MG63 (cell line): ENCODE measurements at regions not wholly inside any gene's neighbourhood (a gene's known extent, or its start where the extent isn't known, plus 50 kb on each side); places are given as distances from the start of the nearest gene placed in this dataset.
"Not testable (repeated sequence)": the region's sequence is repeated elsewhere in the genome, so short reads cannot be mapped to it uniquely, and the experiment has no call there.

ENCODE experiments used
- DNase-seq: peaks from one replicate; pipeline ENCODE4 v3.0.0-alpha.2; 2020
- H3K27me3 ChIP-seq: fragments of 250-450 bp; sonication (Bioruptor Pico); 2 replicates; pipeline ENCODE4 v1.5.1; 2020; ENCODE audit warnings: mild to moderate bottlenecking, moderate library complexity
- H3K36me3 ChIP-seq: fragments of 250-450 bp; sonication (Bioruptor Pico); 2 replicates; pipeline ENCODE4 v1.5.1; 2020; ENCODE audit warnings: mild to moderate bottlenecking, moderate library complexity
- H3K4me3 ChIP-seq: fragments of 250-450 bp; sonication (Bioruptor Pico); 2 replicates; pipeline ENCODE4 v1.5.1; 2020; ENCODE audit warnings: mild to moderate bottlenecking, moderate library complexity
- H3K9me3 ChIP-seq: fragments of 250-450 bp; sonication (Bioruptor Pico); 2 replicates; pipeline ENCODE4 v1.5.1; 2020; ENCODE audit warnings: mild to moderate bottlenecking, moderate library complexity

- Histone ChIP-seq H3K9me3 (no peaks in the 10 kb centered on the region), H3K27me3 (no peaks in the 10 kb centered on the region), H3K36me3 (no peaks in the 10 kb centered on the region), H3K4me3 (no peak overlapping the region)
- no peak for DNase-seq
These were observed 549.1 kb upstream of the CCNG1 start for GRCh38 chr5:162888268-162888667.

DNA sequence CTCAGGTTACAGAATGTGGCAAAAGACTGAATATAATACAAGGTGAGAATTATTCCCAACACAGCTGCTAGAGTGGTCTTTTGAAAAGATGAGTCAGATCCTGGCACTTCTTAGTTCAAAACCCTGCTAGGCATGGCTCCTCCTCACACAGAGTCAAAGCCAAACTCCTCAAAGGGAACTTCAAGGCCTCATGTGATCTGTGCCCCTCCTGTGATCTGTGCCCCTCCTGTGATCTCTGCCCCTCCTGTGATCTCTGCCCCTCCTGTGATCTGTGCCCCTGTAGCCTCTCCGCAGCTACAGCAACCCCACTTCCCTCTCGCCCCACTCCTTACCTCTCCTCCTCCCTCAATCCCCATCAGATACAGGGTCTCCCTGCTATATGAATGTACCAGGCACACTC, 525.5 kb upstream of the CCNG1 start:
- no peaks in the 10 kb centered on the region for H3K9me3 ChIP-seq
- peaks cover 3% of the 10 kb centered on the region; the same call in 1 of the 2 replicates for H3K27me3 ChIP-seq
- no peak overlapping the region for H3K4me3 ChIP-seq
- H3K36me3 ChIP-seq = no peaks in the 10 kb centered on the region
- DNase-seq = no peak

GRCh38 chr5:162916368-162916767, 521.0 kb upstream of the CCNG1 start:
- Histone ChIP-seq H3K4me3 (no peak overlapping the region), H3K36me3 (no peaks in the 10 kb centered on the region), H3K9me3 (no peaks in the 10 kb centered on the region), H3K27me3 (peaks cover 3% of the 10 kb centered on the region; the same call in 1 of the 2 replicates)
- no peak for DNase-seq

GRCh38 chr5:162929104-162929503, 508.3 kb upstream of the CCNG1 start:
- H3K27me3 ChIP-seq = no peaks in the 10 kb centered on the region
- no peaks in the 10 kb centered on the region for H3K36me3 ChIP-seq
- DNase-seq = no peak
- no peak overlapping the region for H3K4me3 ChIP-seq
- H3K9me3 ChIP-seq = no peaks in the 10 kb centered on the region

GRCh38 chr5:162931501-162931900, 505.9 kb upstream of the CCNG1 start:
- no peak for DNase-seq
- Histone ChIP-seq H3K4me3 (no peak overlapping the region), H3K36me3 (no peaks in the 10 kb centered on the region), H3K9me3 (no peaks in the 10 kb centered on the region), H3K27me3 (no peaks in the 10 kb centered on the region)

DNA sequence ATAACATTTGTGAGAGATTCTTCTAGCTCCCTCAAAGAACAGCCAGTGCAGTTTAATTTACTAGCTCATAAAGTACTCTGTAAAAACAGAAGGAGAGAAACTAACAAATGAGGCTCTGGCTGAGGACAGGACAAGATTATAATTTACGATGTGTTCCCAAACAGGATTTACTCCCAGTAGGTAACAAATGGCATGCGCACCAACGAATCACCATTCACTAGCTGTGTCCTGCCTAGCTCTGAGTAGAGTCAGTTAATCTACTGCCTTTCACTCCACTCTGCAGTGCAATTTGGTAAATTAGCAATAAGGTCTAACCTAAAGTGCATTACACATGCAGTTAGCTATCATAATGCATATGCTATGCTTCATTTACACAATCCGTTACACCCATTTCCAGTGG, 497.4 kb upstream of the CCNG1 start:
- Histone ChIP-seq H3K27me3 (no peaks in the 10 kb centered on the region), H3K36me3 (no peaks in the 10 kb centered on the region), H3K9me3 (no peaks in the 10 kb centered on the region), H3K4me3 (no peak overlapping the region)
- DNase-seq = no peak

DNA sequence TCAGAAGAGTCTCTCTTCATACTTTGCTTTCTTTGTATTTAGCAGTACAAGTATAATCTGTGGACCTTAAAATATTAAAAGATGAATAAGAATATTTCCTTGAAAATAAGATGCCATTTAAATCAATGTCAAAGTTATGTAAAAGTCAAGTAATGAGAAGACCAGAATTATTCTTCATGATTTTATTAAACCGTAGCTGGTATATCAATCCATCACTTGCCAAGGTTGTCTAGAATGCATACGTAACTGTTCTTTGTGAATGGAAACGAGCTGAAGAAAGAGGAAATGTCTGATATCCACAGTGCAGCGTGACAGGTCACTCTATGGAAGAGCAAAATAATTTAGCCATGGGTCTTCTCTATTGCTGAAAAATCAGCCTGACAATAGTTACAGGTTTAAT, 488.7 kb upstream of the CCNG1 start:
- H3K4me3 ChIP-seq = no peak overlapping the region
- no peaks in the 10 kb centered on the region for H3K27me3 ChIP-seq
- H3K9me3 ChIP-seq = no peaks in the 10 kb centered on the region
- no peak for DNase-seq
- no peaks in the 10 kb centered on the region for H3K36me3 ChIP-seq

- Histone ChIP-seq H3K27me3 (no peaks in the 10 kb centered on the region), H3K36me3 (no peaks in the 10 kb centered on the region), H3K4me3 (no peak overlapping the region), H3K9me3 (no peaks in the 10 kb centered on the region)
- DNase-seq = no peak
These were observed 480.8 kb upstream of the CCNG1 start for GRCh38 chr5:162956570-162956969.

DNA sequence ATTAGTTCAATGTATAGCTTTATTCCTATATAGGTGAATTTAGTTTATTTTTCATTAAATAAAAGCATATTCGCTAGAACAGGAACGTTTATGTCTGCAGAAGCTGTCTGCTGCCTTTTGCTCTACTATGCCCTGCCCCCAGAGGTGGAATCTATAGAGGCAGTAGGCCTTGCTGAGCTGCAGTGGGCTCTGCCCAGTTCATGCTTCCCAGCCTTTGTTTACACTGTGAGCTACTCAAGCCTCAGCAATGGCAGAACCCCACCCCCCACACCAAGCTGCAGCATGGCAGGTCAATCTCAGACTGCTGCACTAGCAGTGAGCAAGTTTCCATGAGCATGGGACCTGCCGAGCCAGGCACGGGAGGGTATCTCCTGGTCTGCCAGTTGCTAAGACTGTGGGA, 473.3 kb upstream of the CCNG1 start:
- not testable (repeated sequence) for H3K4me3 ChIP-seq, H3K27me3 ChIP-seq, H3K9me3 ChIP-seq, DNase-seq, H3K36me3 ChIP-seq

DNA sequence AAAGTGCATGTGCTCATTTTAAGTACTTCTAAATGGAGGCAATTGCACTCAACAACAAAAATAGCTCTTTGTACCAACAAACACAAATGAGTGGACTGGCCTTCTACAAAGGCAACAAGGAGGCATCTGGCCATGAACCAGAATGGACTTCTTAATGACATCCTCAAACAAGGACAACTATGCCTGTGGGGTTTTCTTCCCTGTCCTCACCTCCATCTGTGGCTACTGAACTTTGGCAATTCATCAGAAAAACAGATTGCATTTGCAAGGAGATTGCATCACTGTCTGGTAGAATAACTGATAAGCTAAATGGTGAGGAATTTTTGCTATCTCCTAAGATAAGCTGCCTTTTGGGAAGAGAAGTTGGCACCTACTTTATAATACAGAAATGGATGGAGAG, 447.3 kb upstream of the CCNG1 start:
- Histone ChIP-seq H3K4me3 (no peak overlapping the region), H3K27me3 (no peaks in the 10 kb centered on the region), H3K9me3 (no peaks in the 10 kb centered on the region), H3K36me3 (no peaks in the 10 kb centered on the region)
- DNase-seq = no peak

GRCh38 chr5:162990856-162991497, 446.4 kb upstream of the CCNG1 start:
- Histone ChIP-seq H3K9me3 (no peaks in the 10 kb centered on the region), H3K36me3 (no peaks in the 10 kb centered on the region), H3K27me3 (no peaks in the 10 kb centered on the region), H3K4me3 (no peak overlapping the region)
- DNase-seq = no peak

DNA sequence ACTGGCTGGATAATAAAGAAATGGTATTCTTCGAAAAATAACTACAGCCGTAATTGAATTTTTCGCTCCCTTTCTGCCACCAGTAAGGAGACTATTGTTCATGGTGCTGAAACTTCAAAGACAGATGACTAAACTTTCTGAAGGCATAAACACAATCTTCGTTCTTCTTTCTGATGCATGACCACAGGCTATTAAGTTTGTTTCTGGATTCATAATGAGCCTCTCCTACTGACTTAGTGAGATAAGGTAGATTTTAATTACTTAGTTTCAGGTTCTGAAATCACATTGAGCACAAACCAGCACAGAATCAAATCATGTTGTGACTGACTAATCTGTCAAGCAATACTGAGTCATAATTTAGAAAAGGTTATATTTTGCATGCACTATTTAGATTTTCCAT, 441.8 kb upstream of the CCNG1 start:
- Histone ChIP-seq H3K9me3 (no peaks in the 10 kb centered on the region), H3K36me3 (no peaks in the 10 kb centered on the region), H3K4me3 (no peak overlapping the region), H3K27me3 (no peaks in the 10 kb centered on the region)
- DNase-seq = no peak

DNA sequence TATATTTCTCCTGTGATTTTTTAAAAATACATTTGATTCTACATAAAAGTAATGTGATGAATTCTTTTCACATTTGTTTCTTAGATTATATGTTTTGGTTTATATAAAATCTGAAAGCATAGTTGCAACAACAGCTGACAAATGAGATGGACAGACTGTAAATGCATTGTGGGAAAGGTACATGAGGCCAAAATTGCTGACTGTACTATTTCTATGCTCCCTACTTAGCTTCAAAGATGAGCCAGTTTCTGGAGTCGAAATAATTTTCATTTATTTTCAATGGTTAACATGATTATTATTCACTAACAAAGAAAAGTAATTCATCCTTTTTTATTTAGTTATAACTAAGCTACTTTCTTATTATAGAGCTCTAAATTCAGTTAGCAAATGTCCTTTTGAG, 441.3 kb upstream of the CCNG1 start:
- Histone ChIP-seq H3K27me3 (no peaks in the 10 kb centered on the region), H3K9me3 (no peaks in the 10 kb centered on the region), H3K4me3 (no peak overlapping the region), H3K36me3 (no peaks in the 10 kb centered on the region)
- DNase-seq = no peak

GRCh38 chr5:163005949-163006348, 431.4 kb upstream of the CCNG1 start:
- H3K36me3 ChIP-seq = no peaks in the 10 kb centered on the region
- no peaks in the 10 kb centered on the region for H3K9me3 ChIP-seq
- DNase-seq = no peak
- 0 out of 2 replicates have a peak, but pooled peaks cover 2% of the 10 kb centered on the region for H3K27me3 ChIP-seq
- no peak overlapping the region for H3K4me3 ChIP-seq

DNA sequence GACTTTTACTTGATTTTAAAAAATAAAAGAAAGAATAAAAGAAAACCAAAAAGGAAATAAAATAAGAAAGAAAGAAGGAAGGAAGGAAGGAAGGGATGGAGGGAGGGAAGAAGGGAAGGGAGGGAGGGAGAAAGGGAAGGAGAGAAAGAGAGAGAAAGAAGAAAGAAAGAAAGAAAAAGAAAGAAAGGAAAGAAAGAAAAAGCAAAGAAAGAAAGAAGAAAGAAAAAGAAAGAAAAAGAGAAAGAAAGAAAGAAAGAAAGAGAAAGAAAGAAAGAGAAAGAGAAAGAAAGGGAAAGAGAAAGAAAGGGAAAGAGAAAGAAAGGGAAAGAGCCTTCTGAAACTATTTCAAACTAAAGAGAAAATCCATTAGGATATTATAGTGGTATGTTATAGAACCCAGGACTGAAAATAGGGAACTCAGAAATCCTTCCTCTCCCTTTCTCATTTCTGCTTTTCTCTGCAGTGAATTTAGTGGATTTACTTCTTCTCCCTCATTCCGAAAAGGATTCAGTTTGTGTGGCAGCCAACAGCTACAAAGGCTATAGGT, 414.7 kb upstream of the CCNG1 start:
- DNase-seq = no peak
- H3K27me3 ChIP-seq = no peaks in the 10 kb centered on the region
- no peaks in the 10 kb centered on the region for H3K9me3 ChIP-seq
- no peaks in the 10 kb centered on the region for H3K36me3 ChIP-seq
- no peak overlapping the region for H3K4me3 ChIP-seq

GRCh38 chr5:163023846-163024245, 413.5 kb upstream of the CCNG1 start:
- no peak for DNase-seq
- no peaks in the 10 kb centered on the region for H3K36me3 ChIP-seq
- no peaks in the 10 kb centered on the region for H3K27me3 ChIP-seq
- no peaks in the 10 kb centered on the region for H3K9me3 ChIP-seq
- no peak overlapping the region for H3K4me3 ChIP-seq

GRCh38 chr5:163024936-163025335, 412.5 kb upstream of the CCNG1 start:
- Histone ChIP-seq H3K4me3 (no peak overlapping the region), H3K9me3 (no peaks in the 10 kb centered on the region), H3K36me3 (no peaks in the 10 kb centered on the region), H3K27me3 (no peaks in the 10 kb centered on the region)
- DNase-seq = no peak

GRCh38 chr5:163033656-163034055, 403.7 kb upstream of the CCNG1 start:
- Histone ChIP-seq H3K4me3 (no peak overlapping the region), H3K9me3 (no peaks in the 10 kb centered on the region), H3K36me3 (no peaks in the 10 kb centered on the region), H3K27me3 (no peaks in the 10 kb centered on the region)
- DNase-seq = no peak
